T-helper 2 cell treated with Interferon-gamma antibody and Interleukin-4, amounts not matched to agents 100 ng/mL and 5 ng/mL, for 36 hours (primary cell): ENCODE measurements at regions not wholly inside any gene's neighbourhood (a gene's known extent, or its start where the extent isn't known, plus 50 kb on each side); places are given as distances from the start of the nearest gene placed in this dataset.
"Not testable (repeated sequence)": the region's sequence is repeated elsewhere in the genome, so short reads cannot be mapped to it uniquely, and the experiment has no call there.

Experiments used
- intact Hi-C: fragments of 100-400 bp; cut with micrococcal nuclease; formaldehyde crosslinking; loops from one replicate; pipeline ENCODE4 v1.15.1; 2023

DNA sequence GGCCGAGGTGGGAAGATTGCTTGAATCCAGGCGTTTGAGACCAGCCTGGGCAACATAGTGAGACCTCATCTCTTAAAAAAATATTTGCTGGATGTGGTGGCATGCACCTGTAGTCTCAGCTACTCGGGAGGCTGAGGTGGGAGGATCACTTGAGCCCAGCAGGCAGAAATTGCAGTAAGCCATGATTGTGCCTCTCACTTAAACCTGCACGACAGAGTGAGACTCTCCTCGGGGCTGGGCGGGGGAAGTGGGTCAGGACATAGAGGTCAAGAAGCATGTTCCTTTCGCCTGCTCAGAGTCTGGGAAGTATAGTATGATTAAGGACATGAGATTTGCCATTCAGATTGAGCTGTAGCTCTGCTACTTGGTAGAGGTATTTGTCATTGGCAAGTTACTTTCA, 52.3 kb downstream of the SEPTIN7 start:
- intact Hi-C loops, result not testable (repeated sequence)

GRCh38 chr7:35854311-35854710, 53.5 kb downstream of the SEPTIN7 start:
- intact Hi-C loops, result no loop called here

DNA sequence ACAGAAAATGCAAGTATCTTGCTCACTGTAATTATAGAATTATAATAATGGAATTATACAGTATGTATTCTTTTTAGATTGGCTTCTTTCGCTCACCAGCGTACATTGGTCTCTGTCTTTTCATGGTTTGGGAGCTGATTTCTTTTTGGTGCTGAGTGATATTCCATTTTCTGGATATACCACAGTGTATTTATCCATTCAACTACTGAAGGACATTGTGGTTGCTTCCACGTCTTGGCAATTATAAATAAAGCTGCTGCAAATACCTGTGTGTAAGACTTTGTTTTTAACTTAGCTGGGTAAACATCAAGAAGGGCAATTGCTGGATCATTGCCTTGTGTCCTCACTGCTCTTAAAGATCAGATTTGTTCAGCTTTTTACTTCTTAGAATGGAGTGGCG, 55.3 kb downstream of the SEPTIN7 start:
- intact Hi-C loops, result no loop called here

DNA sequence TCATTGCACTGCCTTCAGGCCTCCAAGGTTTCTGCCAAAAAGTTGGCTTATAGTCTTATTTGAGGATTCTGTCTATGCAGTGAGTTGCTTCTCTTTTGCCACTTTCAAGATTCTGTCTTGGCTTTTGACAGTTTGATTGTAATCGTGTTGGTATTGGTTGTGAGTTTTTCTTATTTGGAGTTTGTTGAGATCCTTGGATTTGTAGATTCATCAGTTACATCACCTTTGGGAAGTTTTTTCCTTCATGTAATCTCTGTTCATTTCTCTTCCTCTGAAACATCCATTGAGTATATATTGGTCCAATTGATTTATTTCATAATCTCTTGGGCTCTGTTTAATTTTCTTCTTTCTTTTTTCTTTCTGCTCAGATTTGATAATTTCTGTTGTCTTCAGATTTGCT, 59.8 kb downstream of the SEPTIN7 start:
- intact Hi-C loops, result no loop called here

GRCh38 chr7:35865287-35865686, 64.4 kb downstream of the SEPTIN7 start:
- intact Hi-C loops, result no loop called here

GRCh38 chr7:35866186-35866585, 65.3 kb downstream of the SEPTIN7 start:
- intact Hi-C loops, result no loop called here

- intact Hi-C loops, result not testable (repeated sequence)
These were observed 68.3 kb downstream of the SEPTIN7 start for GRCh38 chr7:35869117-35869516.

DNA sequence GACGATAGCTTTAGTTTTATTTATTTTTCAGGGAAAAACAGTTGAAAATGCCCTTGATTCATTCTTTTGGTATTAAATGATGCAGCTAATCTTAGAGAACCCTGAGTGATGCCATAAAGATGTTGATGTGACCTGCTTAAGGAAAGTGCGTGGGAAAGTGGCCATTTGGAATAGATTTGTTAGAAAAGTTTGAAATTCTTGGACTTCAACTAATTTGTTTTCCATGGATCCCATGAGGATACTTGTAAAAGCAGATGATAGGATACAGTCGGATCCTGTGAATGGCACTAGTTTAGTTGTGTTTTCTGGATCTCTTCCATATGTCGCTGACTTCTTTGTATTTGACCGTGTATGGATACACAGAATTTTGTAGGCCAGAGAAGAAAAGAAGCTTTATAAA, 69.0 kb downstream of the SEPTIN7 start:
- intact Hi-C loops, result no loop called here

DNA sequence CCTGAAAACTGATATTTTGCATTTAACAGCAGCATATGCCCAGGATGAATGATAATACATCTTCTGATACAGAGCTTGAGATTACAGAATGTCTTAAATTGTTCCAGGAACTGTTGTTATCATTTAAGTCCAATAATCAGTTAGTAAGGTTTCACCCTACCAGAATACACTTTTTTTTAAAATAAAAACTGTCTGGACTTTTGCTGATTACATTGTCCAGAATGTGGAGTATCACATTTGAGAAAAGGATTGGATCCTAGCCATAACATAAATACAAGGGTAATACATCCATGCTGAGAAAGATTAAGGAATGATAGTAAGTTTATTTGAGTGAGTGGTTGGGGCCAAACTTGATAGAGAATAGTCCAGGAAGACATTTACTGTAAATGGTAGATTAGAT, 71.0 kb downstream of the SEPTIN7 start:
- intact Hi-C loops, result no loop called here

DNA sequence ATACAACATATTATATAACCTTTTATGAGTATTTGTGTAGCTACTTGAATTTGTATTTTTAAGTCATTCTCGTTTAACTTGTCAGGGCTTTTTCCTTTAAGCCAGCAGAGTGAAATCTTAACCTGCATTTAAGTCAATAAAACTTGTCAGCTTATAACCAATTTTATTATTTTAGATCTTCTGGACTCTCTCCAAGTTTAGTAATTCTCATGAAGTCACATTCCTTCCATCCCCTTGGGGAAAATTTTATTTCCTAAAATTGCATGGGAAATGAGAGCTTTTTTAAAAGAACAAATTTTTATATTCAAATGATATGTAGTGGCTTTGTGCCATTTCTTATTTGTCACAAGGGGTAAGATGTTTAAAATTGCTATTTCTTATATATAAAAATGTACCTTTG, 74.0 kb downstream of the SEPTIN7 start:
- intact Hi-C loops, result no loop called here

DNA sequence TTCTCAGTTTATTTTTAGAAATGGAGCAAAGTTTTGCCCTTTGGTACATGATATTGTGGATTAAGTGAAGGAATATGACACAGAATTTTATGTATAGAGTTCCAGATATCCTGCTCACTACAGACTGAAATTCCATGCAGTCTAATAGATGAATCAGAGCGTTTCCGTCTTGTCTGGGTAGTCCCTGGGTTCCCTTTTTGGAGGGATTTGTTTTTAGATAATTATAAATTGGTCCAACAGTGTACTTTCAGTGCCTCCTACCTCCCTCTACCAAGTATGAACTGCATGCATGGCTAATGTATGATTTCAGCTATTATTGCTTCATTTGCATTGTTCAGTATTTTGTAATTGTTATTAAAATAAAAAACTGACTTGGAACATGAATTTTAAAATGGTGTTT, 74.4 kb downstream of the SEPTIN7 start:
- intact Hi-C loops, result no loop called here

GRCh38 chr7:35878351-35878750, 77.5 kb downstream of the SEPTIN7 start:
- intact Hi-C loops, result no loop called here

- intact Hi-C loops, result not testable (repeated sequence)
These were observed 86.6 kb downstream of the SEPTIN7 start for GRCh38 chr7:35887430-35887829.

DNA sequence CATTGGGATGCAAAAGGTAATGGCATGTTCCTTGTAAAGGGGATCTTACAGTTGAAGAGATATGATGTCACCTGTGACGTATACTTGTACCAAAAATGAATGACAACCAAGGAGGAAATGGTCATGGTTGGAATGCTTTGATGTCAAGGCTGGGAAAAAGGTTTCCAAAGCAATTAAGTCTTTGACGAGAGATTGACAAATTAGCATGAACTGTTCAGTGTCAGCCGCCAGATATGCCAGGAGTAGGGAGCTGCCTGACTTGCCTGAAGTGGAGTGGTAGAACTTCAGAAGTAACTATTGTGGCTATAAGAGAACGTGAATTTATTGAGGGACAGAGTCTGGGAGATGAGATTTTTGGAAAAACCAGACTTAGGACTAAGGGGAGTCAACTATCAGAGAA, 88.1 kb downstream of the SEPTIN7 start:
- intact Hi-C loops, result no loop called here

DNA sequence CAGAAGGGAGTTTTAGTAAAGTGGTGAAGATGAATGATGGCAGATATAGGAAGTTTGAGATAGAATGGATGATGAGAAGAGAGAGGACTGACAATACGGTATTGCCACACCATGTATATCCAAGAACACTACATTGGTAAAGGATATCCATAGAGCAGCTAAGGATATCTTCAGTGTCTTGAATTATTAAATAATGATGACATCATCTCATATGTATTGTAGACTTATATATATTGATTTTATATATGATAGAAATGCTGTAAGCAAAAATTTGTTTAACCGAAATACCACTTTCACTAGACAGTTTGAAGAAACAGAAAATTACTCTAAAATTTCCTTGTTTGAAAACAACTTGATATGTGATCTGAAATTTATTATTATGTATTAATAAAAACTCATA, 89.0 kb downstream of the SEPTIN7 start:
- intact Hi-C loops, result no loop called here

DNA sequence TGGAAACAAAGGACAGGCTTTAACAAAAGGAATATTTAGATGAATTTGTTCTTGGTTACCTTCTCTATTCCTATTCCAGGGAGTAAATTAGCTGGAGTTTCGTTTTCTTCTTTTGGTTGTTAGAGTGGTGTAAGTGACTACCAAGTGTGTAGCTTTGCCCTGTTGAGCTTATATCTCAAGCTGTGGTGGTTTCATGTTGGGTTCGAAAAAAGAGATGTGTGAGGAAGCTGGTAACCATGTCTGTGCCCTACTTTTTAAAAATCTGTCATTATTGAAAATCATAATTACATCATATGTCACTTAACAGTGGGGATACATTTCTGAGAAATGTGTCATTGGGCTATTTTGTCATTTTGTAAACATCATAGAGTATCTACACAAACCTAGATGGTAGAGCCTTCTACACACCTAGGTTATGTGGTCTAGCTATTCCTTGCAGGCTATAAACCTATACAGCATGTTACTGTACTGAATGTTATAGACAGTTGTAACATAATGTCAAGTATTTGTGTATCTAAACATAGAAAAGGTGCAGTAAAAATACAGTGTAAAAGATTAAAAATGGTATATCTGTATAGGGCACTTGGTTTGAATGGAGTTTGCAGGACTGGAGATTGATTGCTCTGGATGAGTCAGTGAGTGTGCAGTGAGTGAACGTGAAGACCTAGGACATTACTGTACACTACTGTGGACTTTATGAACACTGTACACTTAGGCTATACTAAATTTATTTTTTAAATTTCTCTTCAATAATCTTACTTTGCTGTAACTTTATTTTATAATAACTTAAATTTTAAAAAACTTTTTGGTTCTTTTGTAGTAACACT, 90.4 kb downstream of the SEPTIN7 start:
- intact Hi-C loops, result no loop called here

DNA sequence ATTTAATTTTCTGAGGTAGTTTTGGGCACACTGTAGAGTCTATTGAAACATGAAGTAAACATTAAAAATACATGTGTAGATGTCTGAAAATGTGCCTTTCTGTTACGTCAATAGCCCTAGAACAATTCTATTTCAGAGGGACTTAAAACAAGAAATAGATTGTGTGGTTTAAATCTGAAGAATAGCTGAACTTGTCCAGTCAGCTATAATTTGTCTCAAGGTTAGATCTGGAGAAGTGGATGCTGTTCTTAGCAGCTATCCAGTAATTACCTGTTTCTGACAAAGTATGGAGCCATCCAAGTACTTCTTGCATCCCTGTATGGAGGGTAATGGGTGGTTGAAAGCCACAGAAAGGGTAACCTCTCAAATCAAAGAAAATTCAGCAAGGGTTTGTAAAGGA, 92.8 kb downstream of the SEPTIN7 start:
- intact Hi-C loops, result no loop called here

DNA sequence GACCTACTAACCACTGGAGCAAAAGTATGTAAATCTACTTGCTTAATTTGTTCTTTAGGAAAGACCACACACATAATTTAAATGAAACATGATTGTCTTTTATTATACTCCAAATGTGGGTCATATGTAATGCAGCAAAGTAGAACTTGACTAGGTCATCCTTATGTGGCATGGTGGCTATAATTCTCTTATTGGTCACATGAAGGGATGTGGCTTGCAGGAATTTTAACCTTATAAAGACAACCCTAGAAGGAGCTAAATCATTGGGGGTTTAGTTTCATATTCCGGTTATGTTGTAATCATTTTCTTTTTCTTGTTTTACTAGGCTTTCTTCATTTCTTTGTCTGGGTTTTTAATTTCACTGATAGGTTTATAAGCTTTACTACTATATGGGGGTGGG, 93.9 kb downstream of the SEPTIN7 start:
- intact Hi-C loops, result no loop called here

DNA sequence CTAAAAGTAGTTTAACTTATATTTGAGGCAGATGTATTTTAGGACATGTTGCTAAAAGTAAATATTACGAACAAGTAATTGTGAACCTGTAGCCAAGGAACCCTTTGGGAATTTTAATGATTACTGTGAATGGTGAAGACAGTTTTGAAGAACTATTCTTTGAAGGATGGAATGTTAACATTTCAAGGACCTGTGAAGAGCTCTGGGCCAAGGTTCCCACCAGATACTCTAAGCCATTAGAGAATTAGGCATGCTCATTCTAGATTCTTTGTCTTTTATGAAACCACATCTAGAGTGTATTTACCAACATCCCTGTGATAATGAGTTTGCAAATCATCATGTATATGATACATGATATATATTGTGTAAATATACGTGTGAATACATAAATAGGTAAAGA, 99.8 kb downstream of the SEPTIN7 start:
- intact Hi-C loops, result no loop called here

- intact Hi-C loops, result loop anchor here (5.0 kb wide), 5 partner anchors 103 to 483 kb away; partner anchors contain the start of gene SEPTIN7
These were observed 104.7 kb downstream of the SEPTIN7 start for GRCh38 chr7:35905555-35905954.

- intact Hi-C loops, result loop anchor here (5.0 kb wide), 5 partner anchors 104 to 484 kb away; partner anchors contain the start of gene SEPTIN7
These were observed 105.5 kb downstream of the SEPTIN7 start for GRCh38 chr7:35906191-35906908.

DNA sequence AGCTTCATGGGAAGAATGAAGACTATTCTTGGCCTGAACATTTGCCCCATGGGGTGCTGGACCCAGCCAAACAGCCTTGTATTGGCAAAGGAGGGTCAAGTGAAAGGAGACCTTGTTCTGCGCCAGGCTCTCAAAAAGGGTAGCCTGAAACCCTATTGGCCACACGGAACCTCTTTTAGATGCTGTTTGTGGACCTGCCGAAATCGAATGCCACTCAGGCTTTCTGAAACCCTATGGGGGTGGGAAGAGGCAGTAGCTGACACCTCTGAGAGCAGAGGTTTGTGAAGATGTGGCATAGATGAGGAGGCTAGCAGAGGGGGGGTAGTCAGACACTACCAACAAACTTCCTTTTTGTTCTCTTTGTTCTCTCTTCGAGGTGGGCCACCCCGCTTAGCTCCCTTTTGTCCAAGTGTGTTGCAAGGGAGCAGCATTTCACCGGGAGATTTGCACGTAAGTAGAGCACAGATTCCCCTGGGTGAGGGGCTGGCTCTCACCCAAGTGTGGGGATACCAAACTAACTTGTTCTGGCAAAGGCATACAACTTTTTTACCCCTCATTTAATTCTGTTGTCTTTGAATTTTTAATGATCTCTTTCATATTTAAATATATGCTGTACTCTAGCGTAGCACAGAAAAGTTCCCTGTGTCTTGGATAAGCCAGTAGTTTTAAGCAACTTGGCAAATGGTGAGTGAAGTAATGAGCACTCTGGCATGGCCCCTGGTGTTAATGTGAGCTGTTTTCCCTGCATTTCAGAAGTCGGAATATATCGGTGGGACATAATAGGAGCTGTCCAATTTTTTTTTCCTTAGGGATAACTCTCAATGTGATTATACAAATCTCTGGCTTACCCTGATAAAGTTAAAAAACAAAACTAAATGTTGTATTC, 107.7 kb downstream of the SEPTIN7 start:
- intact Hi-C loops, result loop anchor here (5.0 kb wide), 5 partner anchors 106 to 486 kb away; partner anchors contain the start of gene SEPTIN7
